Esophagus squamous epithelium (tissue), 5 donors: ENCODE measurements at regions not wholly inside any gene's neighbourhood (a gene's known extent, or its start where the extent isn't known, plus 50 kb on each side); places are given as distances from the start of the nearest gene placed in this dataset.

ENCODE experiments used
- DNase-seq: peaks from one replicate; lab custom pipeline; 2025; lab: John Stamatoyannopoulos, UW
- H3K27ac ChIP-seq, 4 donors: fragments of 200-600 bp; sonication (generic); one replicate each; pipeline ENCODE4 v1.5.1; 2016 to 2019; ENCODE audit warnings: mild to moderate bottlenecking in 1 of 4
- H3K27me3 ChIP-seq, 4 donors: fragments of 200-600 bp; sonication (generic); 1 replicate in 3 of 4; 2 replicates in 1 of 4; pipeline versions ENCODE4 v1.5.1 to v1.6.0; 2017 to 2021; ENCODE audit warnings: antibody characterized with exemption in 1 of 4
- H3K36me3 ChIP-seq, 3 donors: fragments of 200-600 bp; sonication (generic); one replicate each; pipeline ENCODE4 v1.5.1; 2016 to 2019
- H3K4me1 ChIP-seq, 3 donors: fragments of 200-600 bp; sonication (generic); one replicate each; pipeline ENCODE4 v1.5.1; 2017 to 2019
- H3K4me3 ChIP-seq, 4 donors: fragments of 200-600 bp; sonication (generic); 1 replicate in 3 of 4; 2 replicates in 1 of 4; pipeline ENCODE4 v1.5.1; 2016 to 2019; ENCODE audit warnings: mild to moderate bottlenecking in 2 of 4, moderate library complexity in 1 of 4
- H3K9me3 ChIP-seq, 3 donors: fragments of 200-600 bp; sonication (generic); one replicate each; pipeline ENCODE4 v1.5.1; 2016 to 2019
- POLR2A ChIP-seq, 4 donors: fragments of 450-650 bp; IDR thresholded peaks; one replicate each; pipeline ENCODE4 v1.6.1; 2017; ENCODE audit warnings: antibody characterized with exemption in 4 of 4, mild to moderate bottlenecking in 4 of 4, moderate library complexity in 3 of 4
- WGBS, 2 donors: methylation state at CpG; one replicate each; pipeline ENCODE4 v1.1.5; 2018; 5-methylcytosine and 5-hydroxymethylcytosine counted together
- intact Hi-C: fragments of 100-400 bp; cut with DNase I; formaldehyde crosslinking; loops from one replicate; pipeline ENCODE4 v1.15.0; 2022
- TF ChIP-seq, protein P1 (sequence below), 6 experiments: fragments of 450-650 bp in 4 of 6; fragments of 200-600 bp in 2 of 6; sonication (generic) in 2 of 6; IDR thresholded peaks; one replicate each; pipeline ENCODE4 v1.5.1; 2016 to 2019; ENCODE audit warnings: antibody characterized with exemption in 6 of 6, mild to moderate bottlenecking in 4 of 6, moderate library complexity in 4 of 6
- donor health status: DM: yes; HTN: yes; CAD: no.

DNA sequence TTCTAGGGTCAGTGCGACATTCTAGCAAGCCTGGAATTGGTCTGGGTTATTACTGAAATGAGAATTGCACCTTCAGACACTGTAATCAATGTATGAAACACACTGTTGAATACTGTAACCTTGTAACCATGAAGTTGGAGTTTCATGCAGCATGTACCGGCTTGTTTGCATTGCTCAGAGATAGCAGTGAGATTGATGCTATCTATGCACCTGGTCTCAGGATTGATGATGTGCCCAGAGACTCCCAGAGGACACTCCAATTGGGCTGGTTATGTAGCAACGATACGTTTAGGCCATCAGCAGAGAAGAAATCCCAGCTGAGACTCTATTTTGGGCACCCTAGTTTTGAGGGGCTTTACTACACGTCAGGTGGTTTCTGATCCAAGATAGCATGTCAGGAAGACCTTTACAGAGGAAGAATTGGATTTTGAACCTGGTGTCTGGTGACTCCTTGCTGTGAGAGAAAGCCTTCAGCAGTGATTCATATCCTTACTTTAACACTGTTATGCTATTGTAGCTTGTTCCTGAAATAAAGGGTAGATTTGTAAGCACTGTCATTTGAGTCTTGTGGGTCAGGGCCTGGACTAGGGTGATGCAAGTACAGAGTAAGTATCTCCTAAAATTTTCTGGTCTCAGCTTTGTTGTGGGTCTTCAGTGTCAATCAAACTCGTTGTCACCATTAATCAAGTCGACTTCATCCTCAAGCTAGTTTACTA, 305.1 kb upstream of the GULP1 start:
- TF ChIP-seq POLR2A (IDR thresholded peaks at IDR 0.05) = no peak
- TF ChIP-seq, protein P1, sequence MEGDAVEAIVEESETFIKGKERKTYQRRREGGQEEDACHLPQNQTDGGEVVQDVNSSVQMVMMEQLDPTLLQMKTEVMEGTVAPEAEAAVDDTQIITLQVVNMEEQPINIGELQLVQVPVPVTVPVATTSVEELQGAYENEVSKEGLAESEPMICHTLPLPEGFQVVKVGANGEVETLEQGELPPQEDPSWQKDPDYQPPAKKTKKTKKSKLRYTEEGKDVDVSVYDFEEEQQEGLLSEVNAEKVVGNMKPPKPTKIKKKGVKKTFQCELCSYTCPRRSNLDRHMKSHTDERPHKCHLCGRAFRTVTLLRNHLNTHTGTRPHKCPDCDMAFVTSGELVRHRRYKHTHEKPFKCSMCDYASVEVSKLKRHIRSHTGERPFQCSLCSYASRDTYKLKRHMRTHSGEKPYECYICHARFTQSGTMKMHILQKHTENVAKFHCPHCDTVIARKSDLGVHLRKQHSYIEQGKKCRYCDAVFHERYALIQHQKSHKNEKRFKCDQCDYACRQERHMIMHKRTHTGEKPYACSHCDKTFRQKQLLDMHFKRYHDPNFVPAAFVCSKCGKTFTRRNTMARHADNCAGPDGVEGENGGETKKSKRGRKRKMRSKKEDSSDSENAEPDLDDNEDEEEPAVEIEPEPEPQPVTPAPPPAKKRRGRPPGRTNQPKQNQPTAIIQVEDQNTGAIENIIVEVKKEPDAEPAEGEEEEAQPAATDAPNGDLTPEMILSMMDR (IDR thresholded peaks at IDR 0.05) = no peak
- H3K36me3 ChIP-seq = no peaks in the 10 kb centered on the region
- no peak overlapping the region for H3K4me3 ChIP-seq
- H3K27ac ChIP-seq = no peak overlapping the region
- H3K27me3 ChIP-seq = no peaks in the 10 kb centered on the region
- intact Hi-C loops = no loop called here
- DNase-seq = no peak
- 60 to 74% methylated on average over 7 of the region's 7 CpGs for WGBS, 2 donors
- peaks cover 0 to 3% (median 0%) of the 10 kb centered on the region in 3 donors for H3K4me1 ChIP-seq
- H3K9me3 ChIP-seq = no peaks in the 10 kb centered on the region

- Histone ChIP-seq H3K27me3 (no peaks in the 10 kb centered on the region), H3K27ac (no peak overlapping the region), H3K9me3 (no peaks in the 10 kb centered on the region), H3K4me1 (peaks cover 0 to 3% (median 0%) of the 10 kb centered on the region in 3 donors), H3K4me3 (no peak overlapping the region), H3K36me3 (no peaks in the 10 kb centered on the region)
- no peak for TF ChIP-seq POLR2A (IDR thresholded peaks at IDR 0.05)
- TF ChIP-seq, protein P1 (IDR thresholded peaks at IDR 0.05) = no peak
- WGBS, 2 donors = 57% methylated on average over 6 of the region's 6 CpGs
- no peak for DNase-seq
- intact Hi-C loops = no loop called here
Observed at GRCh38 chr2:187988348-187988747, 303.3 kb upstream of the GULP1 start.

- Histone ChIP-seq H3K27me3 (no peaks in the 10 kb centered on the region), H3K4me1 (peaks cover 0 to 3% (median 0%) of the 10 kb centered on the region in 3 donors), H3K36me3 (no peaks in the 10 kb centered on the region), H3K4me3 (no peak overlapping the region), H3K9me3 (no peaks in the 10 kb centered on the region), H3K27ac (no peak overlapping the region)
- no peak for DNase-seq
- intact Hi-C loops = no loop called here
- TF ChIP-seq, protein P1 (IDR thresholded peaks at IDR 0.05) = no peak
- no peak for TF ChIP-seq POLR2A (IDR thresholded peaks at IDR 0.05)
- 52 to 77% methylated on average over 2 of the region's 2 CpGs for WGBS, 2 donors
Observed at GRCh38 chr2:187989925-187990623, 301.6 kb upstream of the GULP1 start.

DNA sequence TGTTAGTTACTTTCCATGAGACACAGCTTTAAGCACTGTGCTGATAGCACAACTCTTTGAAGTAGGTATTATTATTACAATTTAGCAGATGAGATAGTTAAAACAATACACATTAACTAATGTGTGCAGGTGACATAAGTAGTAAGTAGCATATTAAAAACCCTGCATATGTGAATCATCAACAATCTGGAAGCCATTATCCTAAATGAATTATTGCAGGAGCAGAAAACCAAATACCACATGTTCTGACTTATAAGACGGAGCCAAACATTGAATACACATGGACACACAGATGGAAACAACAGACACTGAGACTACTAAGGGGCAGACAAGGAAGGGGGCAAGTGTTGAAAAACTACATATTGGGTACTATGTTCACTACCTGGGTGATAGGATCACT, 300.3 kb upstream of the GULP1 start:
- peaks cover 0 to 3% (median 0%) of the 10 kb centered on the region in 3 donors for H3K4me1 ChIP-seq
- 76 to 85% methylated on average over 1 of the region's 1 CpG for WGBS, 2 donors
- H3K27me3 ChIP-seq = no peaks in the 10 kb centered on the region
- DNase-seq = no peak
- intact Hi-C loops = no loop called here
- H3K4me3 ChIP-seq = no peak overlapping the region
- no peaks in the 10 kb centered on the region for H3K36me3 ChIP-seq
- H3K27ac ChIP-seq = no peak overlapping the region
- H3K9me3 ChIP-seq = no peaks in the 10 kb centered on the region
- TF ChIP-seq, protein P1 (IDR thresholded peaks at IDR 0.05) = no peak
- TF ChIP-seq POLR2A (IDR thresholded peaks at IDR 0.05) = no peak
